Stimulated activated CD4-positive, alpha-beta T cell treated with anti-CD3 and anti-CD28 coated beads, Interleukin-12 subunit alpha, Interleukin-12 subunit beta, amount 100 ng/mL, for 48 hours (primary cell): ENCODE measurements at regions not wholly inside any gene's neighbourhood (a gene's known extent, or its start where the extent isn't known, plus 50 kb on each side); places are given as distances from the start of the nearest gene placed in this dataset.
A peak's percentile ranks its signal among the peaks of the same experiment; 100 is the strongest.
"Not testable (repeated sequence)": the region's sequence is repeated elsewhere in the genome, so short reads cannot be mapped to it uniquely, and the experiment has no call there.

Experiments
- DNase-seq, 3 donors: peaks; one replicate each; pipeline ENCODE4 v3.0.0-alpha.2; 2020; ENCODE audit warnings: low read depth in 2 of 3, low spot score in 1 of 3

DNA sequence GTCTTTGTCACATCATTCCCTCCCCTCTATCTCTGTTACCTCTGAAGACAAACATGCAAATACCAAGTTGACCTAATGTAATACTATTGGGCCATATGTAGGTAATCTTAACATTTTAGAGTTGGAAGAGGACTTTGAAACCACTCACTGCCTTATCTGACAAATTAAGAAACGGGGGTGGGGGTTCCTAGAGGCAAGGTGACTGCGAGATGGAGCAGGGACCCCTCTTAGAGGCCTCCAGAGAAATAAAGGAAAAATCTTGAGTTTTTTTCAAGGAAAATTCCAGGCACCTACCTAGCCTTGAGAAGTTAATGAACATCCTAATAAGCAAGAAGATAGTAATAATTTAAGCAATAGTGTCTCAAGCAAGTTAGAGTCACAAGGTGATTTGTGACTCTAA lies 270.8 kb downstream of the CD83 start:
- no peak for DNase-seq

DNA sequence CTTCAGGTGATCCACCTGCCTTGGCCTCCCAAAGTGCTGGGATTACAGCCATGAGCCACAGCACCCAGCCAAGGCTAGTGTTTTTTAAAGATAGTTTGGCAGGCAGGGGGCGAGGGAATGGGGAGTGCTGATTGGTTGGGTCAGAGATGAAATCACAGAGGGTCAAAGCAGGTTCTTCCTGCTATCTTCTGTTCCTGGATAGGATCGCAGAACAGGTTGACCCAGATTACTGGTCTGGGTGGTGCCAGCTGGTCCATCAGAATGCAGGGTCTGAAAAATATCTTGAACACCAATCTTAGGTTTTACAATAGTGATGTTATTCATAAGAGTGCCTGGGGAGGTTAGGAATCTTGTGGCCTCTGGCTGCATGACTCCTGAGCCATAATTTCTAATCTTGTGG lies 272.2 kb downstream of the CD83 start:
- not testable (repeated sequence) for DNase-seq

DNA sequence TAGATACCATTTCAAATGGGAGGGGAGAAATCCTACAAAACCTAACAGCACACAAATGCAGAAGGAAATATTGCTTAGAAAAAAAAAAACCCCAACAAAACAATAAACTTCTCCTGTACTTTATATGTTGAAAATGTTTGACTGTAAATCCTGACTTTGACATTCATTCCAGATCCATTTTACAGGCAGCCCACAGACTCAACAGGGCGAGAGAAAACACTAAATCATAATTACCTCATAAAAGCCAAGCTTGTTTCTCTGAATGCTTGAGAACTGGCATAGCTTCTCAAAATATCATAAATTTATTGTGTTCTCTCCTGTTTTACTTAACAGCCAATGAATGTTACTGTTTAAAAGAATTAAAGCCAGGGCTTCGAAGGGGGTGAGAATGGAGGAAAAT lies 273.2 kb downstream of the CD83 start:
- no peak for DNase-seq

DNA sequence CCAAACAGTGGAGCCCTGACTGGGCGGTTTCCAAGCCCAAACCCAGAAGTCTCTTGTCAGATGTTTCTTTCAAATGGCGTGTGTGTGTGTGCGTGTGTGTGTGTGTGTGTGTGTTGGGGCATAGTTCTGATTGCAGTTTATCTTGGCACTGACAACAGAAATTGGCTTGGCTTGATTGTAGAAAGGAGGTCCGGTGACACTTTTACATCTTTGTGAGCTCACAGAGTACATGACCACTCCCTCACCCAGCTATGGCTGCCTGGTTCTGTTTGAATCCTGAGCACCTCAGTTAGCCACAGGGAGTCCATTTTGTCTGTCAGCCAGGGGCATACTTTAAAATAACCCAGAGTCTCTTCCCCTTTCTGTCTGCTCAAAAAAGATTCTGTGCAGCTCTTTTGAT lies 276.3 kb downstream of the CD83 start:
- no peak for DNase-seq

DNA sequence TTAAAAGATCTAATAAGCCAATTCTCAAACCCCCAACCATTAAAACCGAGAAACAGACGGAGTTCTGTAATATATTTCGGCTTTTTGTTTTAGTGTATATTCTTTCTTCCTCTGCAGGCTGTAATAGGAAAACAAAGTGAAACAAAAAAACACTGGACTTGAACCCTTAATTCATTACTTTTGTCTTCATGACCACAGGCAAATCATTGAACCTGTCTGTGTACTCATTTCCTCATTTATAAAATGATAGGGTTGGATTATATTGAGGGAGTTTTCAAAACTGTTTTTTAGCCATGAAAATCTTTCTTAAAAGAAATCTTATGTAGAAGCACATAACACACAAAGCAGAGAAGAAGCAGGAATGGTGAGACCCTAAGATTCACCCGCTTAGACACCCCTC lies 278.8 kb downstream of the CD83 start:
- no peak for DNase-seq

DNA sequence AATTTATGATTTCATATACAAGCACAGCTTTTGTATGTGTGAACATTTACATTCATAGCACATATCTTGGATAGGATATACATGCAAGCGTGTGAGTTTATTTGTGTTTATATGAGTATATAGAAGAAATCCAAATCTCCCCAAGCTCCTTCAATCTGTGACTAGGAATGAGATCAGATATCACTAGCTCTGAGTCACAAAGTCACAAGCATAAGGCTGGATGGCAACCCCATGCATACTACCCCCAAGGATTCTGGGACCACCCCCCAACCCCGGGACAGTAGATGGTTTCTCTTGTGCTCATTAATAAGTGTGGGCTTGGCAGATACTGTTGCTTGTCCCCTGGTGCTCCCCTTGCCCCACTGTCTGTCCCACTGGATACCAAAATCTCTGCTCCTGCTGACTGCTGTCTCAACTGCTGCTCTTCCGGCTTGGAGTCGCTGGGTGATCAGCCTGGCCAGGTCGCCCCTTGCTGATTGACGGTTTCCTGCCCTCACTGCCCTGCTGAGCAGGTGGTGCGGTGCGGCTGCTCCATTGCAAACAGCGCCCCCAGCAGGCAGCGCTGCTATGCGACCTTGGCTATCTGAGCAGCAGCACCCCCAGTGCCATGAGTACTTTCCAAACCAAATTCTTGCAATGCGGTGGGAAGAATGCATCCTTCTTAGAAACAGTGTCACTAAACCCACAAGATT lies 279.4 kb downstream of the CD83 start:
- DNase-seq: peak in 1 of 3 donors; percentile 11

GRCh38 chr6:14397518-14397901 lies 279.9 kb downstream of the CD83 start:
- no peak for DNase-seq

DNA sequence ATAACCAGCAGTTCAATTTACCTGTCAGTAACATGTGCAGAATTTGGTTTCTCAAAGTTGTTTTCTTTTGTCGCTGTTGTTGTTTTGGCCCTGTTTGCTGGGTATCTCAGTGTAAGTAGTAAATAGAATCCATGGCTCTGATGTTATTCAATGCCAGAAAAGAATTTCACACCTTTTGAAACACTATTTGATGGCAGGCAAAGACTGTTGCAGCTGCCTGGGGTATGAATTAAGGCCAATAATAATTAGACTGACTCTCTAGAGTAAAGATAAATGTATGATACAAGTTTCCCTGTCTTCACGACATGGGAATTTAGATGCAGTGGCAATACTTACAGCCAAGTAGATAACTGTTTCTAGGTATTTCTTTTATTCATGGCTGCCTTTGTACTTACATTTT lies 281.4 kb downstream of the CD83 start:
- DNase-seq: no peak

DNA sequence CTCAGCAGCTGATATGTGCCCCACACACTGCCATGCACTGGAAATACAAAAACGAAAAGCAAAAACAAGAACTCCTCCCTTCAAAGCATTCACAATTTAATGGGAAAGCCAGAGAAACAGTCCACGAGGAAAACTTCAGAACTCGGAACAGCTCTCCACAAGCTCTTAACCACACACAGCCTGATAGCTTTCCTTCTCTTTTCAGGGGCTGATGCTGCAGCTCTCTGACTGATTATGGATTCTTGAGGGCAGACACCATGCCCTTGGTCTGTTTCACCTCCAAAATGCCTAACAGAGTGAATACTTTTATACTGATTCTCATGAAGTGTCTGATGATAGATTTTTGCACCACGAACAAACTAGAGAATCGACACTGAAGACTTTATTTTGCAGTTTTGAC lies 282.1 kb downstream of the CD83 start:
- no peak for DNase-seq

DNA sequence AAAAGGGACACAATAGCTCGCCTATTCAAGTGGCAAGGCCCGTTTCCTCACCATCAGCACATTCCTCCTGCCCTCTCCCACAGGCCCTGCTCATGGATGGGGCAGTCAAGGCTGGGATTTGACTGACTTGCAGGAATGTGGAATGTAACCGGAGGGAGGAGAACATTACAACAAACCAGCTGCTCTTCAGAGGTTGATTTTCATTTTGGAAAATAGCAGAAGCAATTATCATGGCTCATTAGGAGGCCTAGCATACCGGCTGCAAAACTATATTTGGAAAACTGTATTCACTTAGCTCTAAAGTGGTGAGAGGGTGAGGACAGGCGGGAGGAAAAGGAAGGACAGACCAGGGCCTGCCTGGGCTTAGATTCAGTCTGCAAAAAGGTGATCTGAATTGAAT lies 283.7 kb downstream of the CD83 start:
- no peak for DNase-seq

- no peak for DNase-seq
These were observed 289.2 kb downstream of the CD83 start for GRCh38 chr6:14406614-14407331.

GRCh38 chr6:14408446-14408845 lies 290.9 kb downstream of the CD83 start:
- DNase-seq: no peak

- no peak for DNase-seq
These were observed 294.5 kb downstream of the CD83 start for GRCh38 chr6:14412026-14412425.

DNA sequence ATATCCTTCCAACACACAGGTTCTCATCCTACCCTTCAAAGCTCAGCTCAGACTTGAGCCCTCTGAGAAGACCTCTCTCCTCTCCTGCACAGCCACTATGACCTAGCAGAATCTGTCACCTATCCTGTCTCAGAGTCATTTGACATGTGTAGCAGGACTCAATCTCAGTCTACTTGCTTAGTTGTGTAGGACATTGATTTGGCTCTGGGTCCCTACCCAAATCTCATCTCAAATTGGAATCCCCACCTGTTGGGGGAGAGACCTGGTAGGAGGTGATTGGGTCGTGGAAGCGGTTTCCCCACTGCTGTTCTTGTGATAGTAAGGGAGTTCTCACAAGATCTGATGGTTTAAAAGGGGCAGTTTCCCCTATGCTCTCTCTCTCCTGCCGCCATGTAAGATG lies 297.9 kb downstream of the CD83 start:
- DNase-seq: no peak

DNA sequence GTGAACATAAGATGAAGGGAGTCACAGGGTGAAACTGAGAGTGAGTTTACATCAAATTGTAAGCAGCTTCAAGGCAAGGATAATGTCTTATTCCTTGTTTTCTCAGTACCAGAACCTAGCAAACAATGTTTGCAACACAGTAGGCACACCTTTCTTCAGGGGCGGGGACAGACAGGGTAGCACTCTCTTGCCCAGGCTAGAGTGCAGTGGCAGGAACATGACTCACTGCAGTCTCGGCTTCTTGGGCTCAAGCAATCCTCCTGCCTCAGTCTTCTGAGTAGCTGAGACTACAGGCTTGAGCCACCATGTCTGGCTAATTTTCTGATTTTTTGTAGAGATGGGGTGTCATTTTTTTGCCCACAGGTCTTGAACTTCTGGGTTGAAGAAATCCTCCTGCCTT lies 299.8 kb downstream of the CD83 start:
- no peak for DNase-seq

DNA sequence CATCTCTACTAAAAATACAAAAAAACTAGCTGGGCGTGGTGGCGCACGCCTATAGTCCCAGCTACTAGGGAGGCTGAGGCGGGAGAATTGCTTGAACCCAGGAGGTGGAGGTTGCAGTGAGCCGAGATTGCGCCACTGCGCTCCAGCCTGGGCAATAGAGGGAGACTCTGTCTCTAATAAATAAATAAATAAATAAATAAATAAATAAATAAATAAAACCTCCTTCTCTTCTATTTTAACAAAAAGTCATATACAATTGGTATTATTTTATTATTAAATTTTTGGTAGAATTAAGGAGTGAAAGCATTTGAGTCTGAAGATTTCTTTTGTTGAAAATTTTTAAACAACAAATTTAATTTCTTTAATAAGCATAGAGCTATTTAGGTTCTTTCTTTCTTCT lies 301.7 kb downstream of the CD83 start:
- not testable (repeated sequence) for DNase-seq

DNA sequence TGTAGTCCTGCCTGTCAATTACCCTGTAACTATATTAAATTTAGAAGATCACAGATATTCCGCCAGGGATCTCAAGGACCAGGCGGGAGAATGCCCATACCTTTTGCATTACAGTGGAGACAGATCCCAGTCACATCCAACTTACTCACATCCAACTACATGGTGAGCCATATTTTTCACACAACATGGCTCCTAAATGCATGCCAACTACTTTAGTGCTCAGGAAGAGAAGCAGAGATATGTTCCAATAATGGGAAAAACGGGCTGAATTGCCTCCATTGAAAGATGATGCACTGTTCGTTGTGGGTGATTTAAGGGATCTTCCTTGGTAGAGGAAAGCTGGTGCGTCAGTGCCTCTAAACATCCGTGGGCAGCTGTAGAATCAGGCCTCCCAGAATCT lies 304.5 kb downstream of the CD83 start:
- no peak for DNase-seq

- DNase-seq: no peak
These were observed 305.3 kb downstream of the CD83 start for GRCh38 chr6:14422917-14423316.

DNA sequence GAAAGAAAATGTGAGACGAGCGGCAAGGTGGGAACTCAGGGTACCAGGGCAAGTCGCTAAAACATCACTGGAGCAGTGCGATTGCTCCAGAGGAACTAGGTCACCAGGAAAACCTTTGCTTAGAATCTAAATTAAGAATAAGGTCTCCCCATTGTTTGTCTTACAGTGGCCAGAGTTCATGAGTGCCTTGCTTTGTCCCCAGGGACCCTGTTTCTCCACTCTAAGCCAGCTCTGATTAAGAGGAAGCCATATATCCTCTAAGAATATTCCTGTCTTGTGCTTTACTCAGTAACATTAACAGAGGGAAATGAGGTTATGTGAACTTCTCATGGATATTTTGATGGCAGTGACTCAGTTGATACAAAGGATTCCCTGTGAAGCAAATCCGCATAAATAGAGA lies 305.8 kb downstream of the CD83 start:
- DNase-seq: no peak

DNA sequence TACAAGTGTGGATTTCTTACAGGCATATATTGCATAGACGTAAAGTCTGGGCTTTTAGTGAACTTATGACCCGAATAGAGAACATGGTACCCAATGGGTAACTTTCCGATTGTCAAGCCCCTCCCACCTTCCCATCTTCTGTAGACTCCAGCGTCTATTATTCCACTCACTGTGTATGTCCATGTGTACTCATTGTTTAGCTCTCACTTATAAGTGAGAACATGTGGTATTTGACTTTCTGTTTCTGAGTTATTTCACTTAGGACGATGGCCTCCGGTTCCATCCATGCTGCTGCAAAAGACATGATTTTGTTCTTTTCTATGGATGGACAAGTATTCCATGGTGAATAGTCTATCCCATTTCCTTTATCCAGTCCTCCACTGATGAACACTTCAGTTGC lies 306.4 kb downstream of the CD83 start:
- DNase-seq: no peak

DNA sequence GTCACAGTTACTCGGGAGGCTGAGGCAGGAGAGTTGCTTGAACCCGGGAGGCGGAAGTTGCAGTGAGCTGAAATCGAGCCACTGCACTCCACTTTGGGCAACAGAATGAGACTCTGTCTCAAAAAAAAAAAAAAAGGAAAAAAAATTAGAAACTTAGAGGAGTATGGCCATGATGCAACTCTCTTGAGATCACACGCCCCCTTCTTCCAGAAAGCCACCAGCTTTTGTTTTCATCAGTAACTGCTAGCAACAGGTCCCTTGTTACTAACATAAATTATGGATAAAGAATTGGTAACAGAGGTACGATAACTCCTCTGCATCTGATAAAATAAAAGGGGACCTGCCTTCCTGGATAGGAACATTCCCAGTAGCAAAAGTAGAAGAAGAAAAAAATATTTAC lies 308.2 kb downstream of the CD83 start:
- DNase-seq: no peak

GRCh38 chr6:14426281-14426680 lies 308.7 kb downstream of the CD83 start:
- DNase-seq: no peak

DNA sequence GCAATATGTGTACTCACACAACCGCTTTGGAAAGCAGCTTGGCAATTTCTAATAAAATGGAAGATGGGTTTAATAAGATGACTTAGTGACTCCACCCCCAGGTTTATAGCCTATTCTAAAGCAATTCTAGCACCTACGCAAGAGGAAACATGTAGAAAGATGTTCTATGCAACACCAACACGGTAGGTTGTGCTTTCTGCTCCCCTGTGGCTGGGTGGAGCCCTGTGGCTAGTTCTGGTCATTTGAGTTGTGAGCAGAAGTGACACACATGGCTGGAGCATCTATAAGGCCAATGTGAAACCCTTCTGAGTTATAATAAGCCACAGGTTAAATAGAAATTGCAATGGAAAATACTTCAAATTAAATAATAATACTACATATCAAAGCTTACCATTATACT lies 310.7 kb downstream of the CD83 start:
- no peak for DNase-seq
